NCI-H128 (cell line): ENCODE measurements at regions not wholly inside any gene's neighbourhood (a gene's known extent, or its start where the extent isn't known, plus 50 kb on each side); places are given as distances from the start of the nearest gene placed in this dataset.

Experiments used
- DNase-seq: peaks from one replicate; lab custom pipeline; 2025; ENCODE audit not compliant: unreplicated experiment; lab: John Stamatoyannopoulos, UW

DNA sequence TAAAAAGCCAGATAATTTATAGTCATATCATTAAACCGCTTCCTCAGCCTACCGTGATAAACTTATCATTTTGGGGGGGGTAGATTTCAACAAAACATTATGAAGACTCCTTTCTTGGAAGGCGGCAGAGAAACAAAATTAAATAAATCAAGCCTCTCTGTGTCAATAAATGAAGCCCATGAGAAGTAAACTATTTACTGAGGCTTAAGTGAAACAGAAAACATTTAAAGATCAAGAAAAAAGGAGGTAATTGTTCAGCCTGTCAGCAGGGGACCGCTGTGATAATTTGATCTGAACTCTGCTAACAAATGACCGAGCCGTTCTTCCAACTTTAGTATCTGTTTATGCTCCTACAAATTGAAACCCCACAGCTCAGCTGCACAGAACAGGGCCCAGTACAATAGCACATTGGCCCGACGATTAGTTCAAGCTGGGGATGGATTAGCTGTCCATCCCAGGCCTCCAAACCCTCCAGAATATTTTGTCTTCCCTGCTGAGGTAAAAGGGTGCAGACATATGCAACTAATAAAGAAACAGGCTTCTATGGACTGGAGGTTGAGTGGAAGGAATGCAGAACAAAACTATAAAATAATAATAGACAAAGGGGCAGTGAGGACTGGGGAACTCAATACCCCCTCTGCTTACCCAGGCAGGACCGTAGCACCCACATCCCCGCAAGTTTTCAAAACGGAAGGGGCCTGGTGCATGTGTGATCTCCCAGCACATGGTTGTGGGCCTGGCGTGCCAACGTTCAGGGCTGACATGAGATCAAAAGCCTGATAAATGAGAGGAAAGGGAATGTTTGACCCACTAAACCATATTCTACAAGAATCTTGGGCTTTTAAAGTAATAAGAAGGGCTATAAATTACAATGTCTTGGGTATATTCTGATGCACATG lies 298.1 kb upstream of the IRX5 start:
- DNase-seq: no peak

GRCh38 chr16:54631782-54632181 lies 298.9 kb upstream of the IRX5 start:
- no peak for DNase-seq

DNA sequence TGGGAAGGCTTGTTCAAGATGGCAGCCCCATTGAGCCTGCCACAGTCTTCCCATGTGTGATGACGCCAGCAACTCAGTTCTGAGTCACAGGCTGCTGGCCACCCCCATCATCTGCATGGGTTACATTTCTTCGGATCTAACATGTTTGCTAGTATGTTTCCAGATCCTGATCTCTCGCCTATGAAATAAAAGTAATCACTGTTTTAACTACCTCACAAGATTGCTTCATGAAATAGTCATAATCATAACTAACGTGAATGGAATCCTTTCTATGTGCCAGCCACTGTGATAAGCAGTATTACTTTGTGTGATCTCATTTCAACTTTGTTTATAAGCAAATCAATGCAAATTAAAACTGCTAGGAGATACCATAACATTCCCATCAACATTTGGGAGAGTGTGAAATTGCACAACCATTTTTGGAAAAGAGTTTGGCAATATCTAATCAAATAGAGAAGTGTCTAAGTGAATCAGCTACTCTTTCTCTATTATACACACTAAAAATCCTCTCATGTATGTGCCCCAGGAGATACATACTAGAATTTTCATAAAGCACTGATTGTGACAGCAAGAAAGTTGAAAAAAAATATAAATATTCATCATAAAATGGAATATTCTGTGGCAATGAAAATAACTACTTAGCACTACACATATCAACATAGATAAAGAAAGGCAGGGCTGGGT lies 300.2 kb upstream of the IRX5 start:
- DNase-seq: no peak

GRCh38 chr16:54628796-54629625 lies 301.7 kb upstream of the IRX5 start:
- no peak for DNase-seq

DNA sequence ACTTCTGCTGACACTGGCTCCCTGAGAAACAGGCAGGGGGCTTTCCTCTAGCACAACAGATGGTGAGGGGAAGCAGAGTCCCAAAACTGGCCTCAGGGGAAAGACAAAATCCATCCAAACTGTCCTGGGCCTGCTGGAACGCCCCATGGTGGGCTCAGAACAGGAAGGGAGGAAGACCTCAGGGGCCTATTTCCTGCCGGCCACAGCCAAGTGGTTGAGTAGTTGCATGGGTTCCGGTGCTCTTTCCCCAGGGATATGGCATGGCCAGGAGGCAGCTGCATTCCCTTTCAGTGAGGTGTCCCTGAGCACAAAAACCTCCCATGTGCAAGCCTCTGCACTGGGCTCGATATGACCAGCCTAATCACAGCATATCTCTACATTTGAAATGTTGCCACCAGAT lies 303.0 kb upstream of the IRX5 start:
- no peak for DNase-seq

- DNase-seq: no peak
Observed at GRCh38 chr16:54623636-54624035, 307.0 kb upstream of the IRX5 start.

DNA sequence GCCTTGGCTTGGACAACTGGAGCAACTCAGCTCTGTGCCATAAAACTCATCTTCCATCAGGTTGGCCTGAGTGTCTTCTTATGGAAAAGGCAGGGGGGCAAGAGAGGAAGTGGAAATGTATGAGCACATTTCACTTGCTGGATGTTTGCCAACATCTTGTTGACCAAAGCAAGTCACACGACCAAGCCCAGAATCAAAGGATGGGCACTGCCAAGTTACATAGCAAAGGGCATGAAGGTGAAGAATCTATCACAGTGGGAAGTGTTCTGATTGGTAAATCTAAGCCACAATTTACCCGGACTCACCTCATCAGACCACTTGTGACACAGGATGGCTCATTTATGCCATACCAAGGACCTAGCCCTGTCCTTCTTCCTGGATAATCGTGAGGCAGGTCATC lies 310.5 kb upstream of the IRX5 start:
- no peak for DNase-seq

- DNase-seq: no peak
Observed at GRCh38 chr16:54616610-54617009, 314.1 kb upstream of the IRX5 start.

- no peak for DNase-seq
Observed at GRCh38 chr16:54605536-54606066, 319.0 kb upstream of the IRX3 start.

- DNase-seq: no peak
Observed at GRCh38 chr16:54602666-54603065, 316.1 kb upstream of the IRX3 start.

DNA sequence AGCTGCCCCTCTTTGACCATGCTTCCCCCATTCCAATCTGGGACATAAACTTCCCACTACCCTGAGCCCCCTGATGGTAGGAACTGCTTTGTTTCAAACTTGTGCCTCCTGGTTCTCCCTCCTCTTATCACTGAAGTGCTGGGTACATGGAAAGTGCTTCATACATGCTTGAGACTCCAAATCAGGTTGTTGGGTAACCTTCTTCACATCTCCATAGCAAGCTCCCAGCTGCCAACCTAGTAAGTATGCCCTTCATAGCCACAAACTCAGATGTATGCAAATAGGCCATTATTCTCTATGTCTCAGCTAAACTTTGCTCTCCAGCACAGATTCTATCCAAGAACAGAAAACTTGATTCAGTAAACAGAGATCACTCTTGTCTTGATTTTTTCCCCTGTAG lies 310.6 kb upstream of the IRX3 start:
- no peak for DNase-seq

- DNase-seq: no peak
Observed at GRCh38 chr16:54595621-54596020, 309.0 kb upstream of the IRX3 start.

- DNase-seq: no peak
Observed at GRCh38 chr16:54594601-54595391, 308.2 kb upstream of the IRX3 start.

- DNase-seq: no peak
Observed at GRCh38 chr16:54591816-54592246, 305.2 kb upstream of the IRX3 start.

DNA sequence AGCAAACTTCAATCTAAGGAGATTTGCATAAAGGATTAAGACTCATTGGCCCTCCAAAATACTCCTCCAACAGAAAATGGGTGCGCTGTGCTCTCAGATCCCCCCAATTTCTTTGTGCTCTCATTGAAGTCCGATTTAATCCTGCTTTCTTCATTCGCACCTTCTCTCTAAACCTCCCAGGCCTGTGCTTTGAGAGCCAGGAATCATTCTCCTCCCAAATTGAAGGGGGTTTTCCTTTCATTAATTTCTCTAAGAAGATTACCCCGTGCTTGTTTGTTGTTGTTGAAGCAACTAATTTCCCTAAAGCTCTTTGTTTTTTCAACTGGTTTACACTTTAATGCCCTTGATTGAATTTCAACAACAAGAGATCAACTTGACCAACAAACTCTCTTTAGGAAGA lies 304.2 kb upstream of the IRX3 start:
- DNase-seq: no peak

DNA sequence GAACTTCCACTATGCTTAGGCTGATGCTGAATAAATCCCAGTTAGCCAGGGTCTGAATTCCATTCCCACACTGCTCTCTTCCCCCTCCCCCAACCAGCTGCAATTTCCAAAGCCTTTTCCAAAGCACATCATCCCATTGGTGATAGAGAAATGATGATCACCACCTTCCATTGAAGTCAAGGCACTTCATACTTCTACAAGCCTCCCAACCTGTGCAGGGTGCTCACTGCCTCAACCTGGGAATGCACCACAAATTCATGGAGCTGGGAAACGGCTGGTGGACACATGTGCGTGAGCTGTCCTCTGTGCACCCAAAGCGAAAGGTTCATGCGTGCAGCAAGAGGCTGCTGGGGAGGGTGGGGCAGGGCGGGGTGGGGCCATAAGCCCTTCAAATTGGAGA lies 302.7 kb upstream of the IRX3 start:
- DNase-seq: no peak

GRCh38 chr16:54588026-54588425 lies 301.4 kb upstream of the IRX3 start:
- DNase-seq: no peak

DNA sequence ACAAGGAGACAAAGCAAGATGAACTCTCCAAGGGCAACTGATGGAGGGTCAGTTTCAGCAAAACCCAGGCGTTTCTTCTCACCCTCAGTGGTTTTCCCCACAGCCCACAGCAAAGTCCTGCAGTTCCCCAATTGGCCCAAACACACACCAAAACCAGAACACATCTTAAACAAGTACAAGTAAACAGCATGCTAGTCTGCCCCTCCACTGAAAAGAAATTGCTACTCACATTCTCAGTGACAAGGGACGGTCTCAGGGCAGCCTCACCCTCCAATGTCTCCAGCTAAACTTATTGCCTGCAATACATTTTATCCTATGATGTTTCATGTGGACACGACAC lies 300.6 kb upstream of the IRX3 start:
- DNase-seq: no peak

GRCh38 chr16:54586474-54587175 lies 300.0 kb upstream of the IRX3 start:
- DNase-seq: no peak

GRCh38 chr16:54585998-54586340 lies 299.4 kb upstream of the IRX3 start:
- DNase-seq: no peak
